Endothelial cell of umbilical vein (primary cell): ENCODE measurements at regions not wholly inside any gene's neighbourhood (a gene's known extent, or its start where the extent isn't known, plus 50 kb on each side); places are given as distances from the start of the nearest gene placed in this dataset.

ENCODE experiments used
- BruUV-seq: library from RNA; stranded (reverse); fragments of 400-500 nt; replicated peaks from 2 replicates; lab custom pipeline; 2021; lab: Mats Ljungman, UMichigan
- CTCF ChIA-PET: fragments of 300-600, 350-600 bp; sonication (Branson Sonifier 250); formaldehyde crosslinking; loops from one replicate; lab custom pipeline; 2021; ENCODE audit warnings: antibody characterized with exemption, inconsistent platforms; lab: Charles Lee
- POLR2A ChIA-PET: fragments of 300-600, 350-600 bp; sonication (Branson Sonifier 250); formaldehyde crosslinking; loops from one replicate; lab custom pipeline; 2021; ENCODE audit warnings: antibody characterized with exemption, inconsistent platforms; lab: Charles Lee
- DNase-seq: peaks from one replicate; pipeline ENCODE4 v3.0.0-alpha.2; 2011; ENCODE audit warnings: low read depth, low spot score
- FAIRE-seq: peaks from 2 replicates; lab custom pipeline; 2011; peaks lifted over from hg19 to GRCh38; lab: Jason Lieb, UNC
- H2AFZ ChIP-seq: 2 replicates; pipeline ENCODE4 v1.6.0; 2012; ENCODE audit warnings: low read depth, low read length, control low read depth, inconsistent platforms
- H3K27ac ChIP-seq: 2 replicates; pipeline ENCODE4 v1.5.1; 2011; ENCODE audit warnings: low read depth, mild to moderate bottlenecking, control low read depth, low read length, moderate library complexity; ENCODE audit not compliant: insufficient read depth
- H3K27me3 ChIP-seq, 2 experiments: 2 replicates each; pipeline versions ENCODE4 v1.6.0 to v1.6.1; 2011; ENCODE audit warnings: low read length in 2 of 2, mixed read lengths in 1 of 2; ENCODE audit not compliant: control insufficient read depth in 2 of 2, insufficient read depth in 2 of 2
- H3K36me3 ChIP-seq, 2 experiments: 2 replicates in 1 of 2; 3 replicates in 1 of 2; pipeline ENCODE4 v1.5.1; 2011; ENCODE audit warnings: low read length in 2 of 2, mild to moderate bottlenecking in 1 of 2, moderate library complexity in 1 of 2; ENCODE audit not compliant: control insufficient read depth in 2 of 2, insufficient read depth in 2 of 2; ENCODE audit errors: extremely low read depth in 1 of 2
- H3K4me1 ChIP-seq: 3 replicates; pipeline ENCODE4 v1.5.1; 2011; ENCODE audit warnings: mild to moderate bottlenecking, low read length; ENCODE audit not compliant: control insufficient read depth, insufficient read depth; ENCODE audit errors: extremely low read depth
- H3K4me2 ChIP-seq: 2 replicates; pipeline ENCODE4 v1.6.1; 2011; ENCODE audit warnings: low read length, control low read depth, mixed read lengths; ENCODE audit not compliant: insufficient read depth
- H3K4me3 ChIP-seq, 3 experiments: fragments of 200-600 bp in 1 of 3; sonication (generic), shearing (Covaris generic) in 1 of 3; replicated peaks in 1 of 3; 2 replicates each; pipeline ENCODE4 v1.5.1; 2011 to 2016; ENCODE audit warnings: control low read depth in 3 of 3, low read length in 3 of 3, mild to moderate bottlenecking in 2 of 3, inconsistent platforms in 1 of 3, low read depth in 1 of 3, moderate library complexity in 1 of 3; ENCODE audit not compliant: insufficient read depth in 1 of 3
- H3K79me2 ChIP-seq: 2 replicates; pipeline ENCODE4 v1.6.0; 2012; ENCODE audit warnings: low read length, inconsistent platforms; ENCODE audit not compliant: control insufficient read depth, insufficient read depth
- H3K9ac ChIP-seq: replicated peaks from 2 replicates; pipeline ENCODE3; 2011; ENCODE audit warnings: low read length, control low read depth; ENCODE audit not compliant: insufficient read depth; ENCODE audit errors: extremely low read depth
- H3K9me1 ChIP-seq: replicated peaks from 3 replicates; pipeline ENCODE4 v1.6.0; 2011; ENCODE audit warnings: mild to moderate bottlenecking, low read length; ENCODE audit not compliant: control insufficient read depth, insufficient read depth; ENCODE audit errors: extremely low read depth
- H3K9me3 ChIP-seq: replicated peaks from 2 replicates; pipeline ENCODE4 v1.5.1; 2012; ENCODE audit warnings: low read length, inconsistent platforms; ENCODE audit not compliant: control insufficient read depth, insufficient read depth
- H4K20me1 ChIP-seq: replicated peaks from 2 replicates; pipeline ENCODE3; 2011; ENCODE audit warnings: mild to moderate bottlenecking, low read length; ENCODE audit not compliant: control insufficient read depth, insufficient read depth; ENCODE audit errors: extremely low read depth
- CTCF ChIP-seq, 2 donors: IDR thresholded peaks; 1 replicate in 1 of 2; 2 replicates in 1 of 2; pipeline ENCODE4 v1.5.1; 2011; ENCODE audit warnings: low read length in 2 of 2, mild to moderate bottlenecking in 2 of 2, moderate library complexity in 2 of 2, control low read depth in 1 of 2, inconsistent platforms in 1 of 2, low read depth in 1 of 2; ENCODE audit not compliant: insufficient read depth in 1 of 2; ENCODE audit errors: extremely low read depth in 1 of 2
- EZH2 ChIP-seq: IDR thresholded peaks from 2 replicates; pipeline ENCODE4 v1.6.1; 2012; ENCODE audit warnings: borderline replicate concordance, low read depth, mild to moderate bottlenecking, moderate library complexity, low read length, inconsistent platforms; ENCODE audit not compliant: severe bottlenecking
- FOS ChIP-seq: IDR thresholded peaks from 2 replicates; pipeline ENCODE4 v1.6.1; 2011; ENCODE audit warnings: mild to moderate bottlenecking, low read length, moderate library complexity, borderline replicate concordance; ENCODE audit not compliant: insufficient read depth
- GATA2 ChIP-seq: IDR thresholded peaks from 2 replicates; pipeline ENCODE4 v1.7.0; 2011; ENCODE audit warnings: low read depth, mild to moderate bottlenecking, moderate library complexity, mixed read lengths, low read length; ENCODE audit not compliant: insufficient read length, insufficient read depth
- JUN ChIP-seq: IDR thresholded peaks from 2 replicates; pipeline ENCODE4 v1.6.1; 2011; ENCODE audit warnings: borderline replicate concordance, low read depth; ENCODE audit not compliant: insufficient read length, insufficient read depth
- MYC ChIP-seq: IDR thresholded peaks from one replicate; pipeline ENCODE4 v1.6.1; 2011; ENCODE audit warnings: mild to moderate bottlenecking, low read depth, low read length
- POLR2A ChIP-seq: IDR thresholded peaks from 2 replicates; pipeline ENCODE4 v1.6.1; 2012; ENCODE audit warnings: low read depth, mild to moderate bottlenecking, control low read depth, low read length
- POLR2AphosphoS5 ChIP-seq: IDR thresholded peaks from 2 replicates; pipeline ENCODE4 v1.6.1; 2012; ENCODE audit warnings: low read depth, mild to moderate bottlenecking, control low read depth, low read length, moderate library complexity; ENCODE audit not compliant: insufficient read depth
- dilution Hi-C: fragments of 300-500 bp; cut with MboI; formaldehyde crosslinking; loops from one replicate; pipeline ENCODE4 v1.15.0; 2019; ENCODE audit warnings: low sequenced_read_pairs; ENCODE audit not compliant: extremely low pct_ligation_motif_present
- intact Hi-C: fragments of 100-400 bp; cut with micrococcal nuclease; formaldehyde crosslinking; loops from one replicate; pipeline ENCODE4 v1.10.0; 2022
- TF ChIP-seq, protein P1 (sequence below): IDR thresholded peaks from 2 replicates; pipeline ENCODE4 v1.6.1; 2011; ENCODE audit not compliant: insufficient read depth, insufficient read length

DNA sequence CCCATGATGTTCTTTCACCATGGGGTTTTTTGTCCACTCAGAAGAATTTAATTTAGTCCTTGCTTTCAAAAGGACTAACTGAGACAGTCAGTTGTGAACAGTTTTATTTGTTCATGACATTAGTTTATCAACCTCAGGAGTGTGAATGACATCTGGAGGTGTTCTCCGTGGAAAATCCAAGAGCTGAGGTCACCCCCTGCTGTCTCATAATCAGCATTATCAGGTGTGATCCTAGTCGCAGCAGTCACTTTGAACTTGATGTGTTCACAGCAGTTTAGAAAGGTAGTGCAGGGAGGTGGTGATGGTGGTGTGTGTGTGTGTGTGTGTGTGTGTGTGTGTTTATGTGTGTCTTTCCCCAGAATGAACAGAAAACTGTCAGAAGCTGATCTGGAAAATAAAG is 1760.8 kb upstream of the PCDH10 start:
- no TSS peak for BruUV-seq
- no peak overlapping the region for H3K4me2 ChIP-seq
- H3K9ac ChIP-seq, result no peak overlapping the region
- dilution Hi-C loops (no loop called here), intact Hi-C loops (no loop called here)
- no peaks in the 10 kb centered on the region for H3K36me3 ChIP-seq
- POLR2A ChIA-PET, result no interaction called here
- no peaks in the 10 kb centered on the region for H3K4me1 ChIP-seq
- no peak overlapping the region for H3K4me3 ChIP-seq
- H2AFZ ChIP-seq, result no peak overlapping the region
- FAIRE-seq (no peak), DNase-seq (no peak)
- H3K27ac ChIP-seq, result no peak overlapping the region
- peaks cover 3% of the 10 kb centered on the region for H3K9me3 ChIP-seq
- TF ChIP-seq JUN, result no peak
- TF ChIP-seq, protein P1, sequence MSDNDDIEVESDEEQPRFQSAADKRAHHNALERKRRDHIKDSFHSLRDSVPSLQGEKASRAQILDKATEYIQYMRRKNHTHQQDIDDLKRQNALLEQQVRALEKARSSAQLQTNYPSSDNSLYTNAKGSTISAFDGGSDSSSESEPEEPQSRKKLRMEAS, result no peak
- no peak for TF ChIP-seq CTCF (IDR thresholded peaks at IDR 0.05; ENCODE audit: extremely low read depth in 1 of 2, insufficient read depth in 1 of 2, low read depth in 1 of 2, low read length in 2 of 2)
- H3K9me1 ChIP-seq, result no peaks in the 10 kb centered on the region
- no peaks in the 10 kb centered on the region for H3K27me3 ChIP-seq
- H4K20me1 ChIP-seq, result no peaks in the 10 kb centered on the region
- no peaks in the 10 kb centered on the region for H3K79me2 ChIP-seq
- CTCF ChIA-PET, result no interaction called here

- H3K27me3 ChIP-seq, result no peaks in the 10 kb centered on the region
- no peak for TF ChIP-seq JUN
- TF ChIP-seq POLR2AphosphoS5, result no peak
- TF ChIP-seq EZH2, result no peak
- no peak for TF ChIP-seq GATA2
- TF ChIP-seq POLR2A, result no peak
- TF ChIP-seq FOS, result no peak
- TF ChIP-seq MYC, result no peak
- ChIA-PET POLR2A (no interaction called here), CTCF (no interaction called here)
- peaks cover 3% of the 10 kb centered on the region for H3K9me3 ChIP-seq
- no peak overlapping the region for H3K4me3 ChIP-seq
- no peaks in the 10 kb centered on the region for H3K9me1 ChIP-seq
- H3K4me1 ChIP-seq, result no peaks in the 10 kb centered on the region
- no peaks in the 10 kb centered on the region for H3K36me3 ChIP-seq
- H3K4me2 ChIP-seq, result no peak overlapping the region
- no peak overlapping the region for H2AFZ ChIP-seq
- BruUV-seq, result no TSS peak
- intact Hi-C loops (no loop called here), dilution Hi-C loops (no loop called here)
- FAIRE-seq (no peak), DNase-seq (no peak)
- no peak overlapping the region for H3K27ac ChIP-seq
- H3K9ac ChIP-seq, result no peak overlapping the region
- H3K79me2 ChIP-seq, result no peaks in the 10 kb centered on the region
- H4K20me1 ChIP-seq, result no peaks in the 10 kb centered on the region
Measured at GRCh38 chr4:131408102-131408501, 1741.0 kb upstream of the PCDH10 start.
